ENCODE measurements at regions not wholly inside any gene's neighbourhood (a gene's known extent, or its start where the extent isn't known, plus 50 kb on each side); places are given as distances from the start of the nearest gene placed in this dataset.
A peak's percentile ranks its signal among the peaks of the same experiment; 100 is the strongest.

DNA sequence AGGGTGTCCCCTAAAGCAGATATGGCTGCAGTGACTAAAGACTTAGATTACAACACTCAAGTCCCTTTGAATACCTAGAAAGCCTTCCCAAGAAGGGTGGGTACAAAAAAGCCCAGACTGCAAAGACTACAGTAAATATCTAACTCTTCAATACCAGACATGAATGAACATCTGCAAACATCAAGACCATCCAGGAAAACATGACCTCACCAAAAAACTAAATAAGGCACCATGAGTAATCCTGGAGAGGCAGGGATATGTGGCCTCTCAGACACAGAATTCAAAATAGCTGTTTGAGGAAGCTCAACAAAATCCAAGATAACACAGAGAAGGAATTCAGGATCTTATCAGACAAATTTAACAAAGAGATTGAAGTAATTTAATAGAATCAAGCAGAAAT, 138.2 kb upstream of the OTOS start:
- no peak for DNase-seq
- Histone ChIP-seq H3K9me3 (ENCODE audit: low read length) (no peaks in the 10 kb centered on the region), H3K9me2 (replicated peaks; ENCODE audit: low read length) (no peaks in the 10 kb centered on the region), H4K20me1 (ENCODE audit: low read length) (no peaks in the 10 kb centered on the region), H3K27me3 (ENCODE audit: low read length) (peaks cover 41% of the 10 kb centered on the region), H3K4me3 (ENCODE audit: low read length) (no peak overlapping the region), H3K4me2 (ENCODE audit: low read length) (no peak overlapping the region), H3K79me2 (ENCODE audit: low read length) (no peaks in the 10 kb centered on the region), H3K9ac (ENCODE audit: low read length) (no peak overlapping the region), H2AFZ (ENCODE audit: low read length) (no peak overlapping the region), H3F3A (ENCODE audit: low read length, unreplicated experiment) (no peaks in the 10 kb centered on the region), H3K4me1 (ENCODE audit: insufficient read depth, low read length) (no peaks in the 10 kb centered on the region), H3K36me3 (ENCODE audit: low read depth, low read length) (no peaks in the 10 kb centered on the region), H3K27ac (ENCODE audit: low read length) (no peak overlapping the region)
- TF ChIP-seq, protein P1, sequence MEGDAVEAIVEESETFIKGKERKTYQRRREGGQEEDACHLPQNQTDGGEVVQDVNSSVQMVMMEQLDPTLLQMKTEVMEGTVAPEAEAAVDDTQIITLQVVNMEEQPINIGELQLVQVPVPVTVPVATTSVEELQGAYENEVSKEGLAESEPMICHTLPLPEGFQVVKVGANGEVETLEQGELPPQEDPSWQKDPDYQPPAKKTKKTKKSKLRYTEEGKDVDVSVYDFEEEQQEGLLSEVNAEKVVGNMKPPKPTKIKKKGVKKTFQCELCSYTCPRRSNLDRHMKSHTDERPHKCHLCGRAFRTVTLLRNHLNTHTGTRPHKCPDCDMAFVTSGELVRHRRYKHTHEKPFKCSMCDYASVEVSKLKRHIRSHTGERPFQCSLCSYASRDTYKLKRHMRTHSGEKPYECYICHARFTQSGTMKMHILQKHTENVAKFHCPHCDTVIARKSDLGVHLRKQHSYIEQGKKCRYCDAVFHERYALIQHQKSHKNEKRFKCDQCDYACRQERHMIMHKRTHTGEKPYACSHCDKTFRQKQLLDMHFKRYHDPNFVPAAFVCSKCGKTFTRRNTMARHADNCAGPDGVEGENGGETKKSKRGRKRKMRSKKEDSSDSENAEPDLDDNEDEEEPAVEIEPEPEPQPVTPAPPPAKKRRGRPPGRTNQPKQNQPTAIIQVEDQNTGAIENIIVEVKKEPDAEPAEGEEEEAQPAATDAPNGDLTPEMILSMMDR (conservative IDR thresholded peaks at IDR 0.05; ENCODE audit: low read depth, low read length): no peak
- TF ChIP-seq EZH2 (IDR thresholded peaks at IDR 0.05; ENCODE audit: low read length, unreplicated experiment): no peak
- no peak for TF ChIP-seq EZH2phosphoT487 (IDR thresholded peaks at IDR 0.05; ENCODE audit: borderline replicate concordance, low read length)
- ChIA-PET CTCF (no interaction called here), POLR2A (ENCODE audit: unreplicated experiment) (no interaction called here)
- intact Hi-C loops (cut with micrococcal nuclease): no loop called here
- no TSS peak for BruUV-seq (replicated peaks)
- ATAC-seq: no peak

DNA sequence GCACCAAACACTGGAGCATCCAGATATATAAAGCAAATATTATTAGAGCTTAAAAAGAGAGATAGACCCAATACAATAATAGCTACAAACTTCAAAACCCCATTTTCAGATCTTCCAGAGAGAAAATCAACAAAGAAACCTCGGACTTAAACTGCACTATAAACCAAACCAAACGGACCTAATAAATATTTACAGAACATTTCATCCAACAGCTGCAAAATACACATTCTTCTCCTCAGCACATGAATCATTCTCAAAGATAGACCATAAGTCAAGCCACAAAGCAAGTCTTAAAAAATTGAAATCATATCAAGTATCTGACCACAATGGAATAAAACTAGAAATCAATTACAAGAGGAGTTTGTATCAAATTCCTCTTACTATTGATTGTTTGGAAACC, 140.2 kb upstream of the OTOS start:
- H3K4me1 ChIP-seq (ENCODE audit: insufficient read depth, low read length): no peaks in the 10 kb centered on the region
- no peak overlapping the region for H3K27ac ChIP-seq (ENCODE audit: low read length)
- TF ChIP-seq EZH2phosphoT487 (IDR thresholded peaks at IDR 0.05; ENCODE audit: borderline replicate concordance, low read length) (no peak), EZH2 (IDR thresholded peaks at IDR 0.05; ENCODE audit: low read length, unreplicated experiment) (no peak)
- TF ChIP-seq, protein P1 (conservative IDR thresholded peaks at IDR 0.05; ENCODE audit: low read depth, low read length): no peak
- ATAC-seq (no peak), DNase-seq (peak; percentile 4)
- H3K4me2 ChIP-seq (ENCODE audit: low read length): no peak overlapping the region
- H3K4me3 ChIP-seq (ENCODE audit: low read length): no peak overlapping the region
- H2AFZ ChIP-seq (ENCODE audit: low read length): no peak overlapping the region
- POLR2A ChIA-PET (ENCODE audit: unreplicated experiment): no interaction called here
- H3K9me3 ChIP-seq (ENCODE audit: low read length): no peaks in the 10 kb centered on the region
- BruUV-seq (replicated peaks): no TSS peak
- intact Hi-C loops (cut with micrococcal nuclease): no loop called here
- no peaks in the 10 kb centered on the region for H3K36me3 ChIP-seq (ENCODE audit: low read depth, low read length)
- no peaks in the 10 kb centered on the region for H3K79me2 ChIP-seq (ENCODE audit: low read length)
- no peaks in the 10 kb centered on the region for H3K9me2 ChIP-seq (replicated peaks; ENCODE audit: low read length)
- CTCF ChIA-PET: no interaction called here
- no peaks in the 10 kb centered on the region for H4K20me1 ChIP-seq (ENCODE audit: low read length)
- H3F3A ChIP-seq (ENCODE audit: low read length, unreplicated experiment): no peaks in the 10 kb centered on the region
- H3K27me3 ChIP-seq (ENCODE audit: low read length): peaks cover 36% of the 10 kb centered on the region
- no peak overlapping the region for H3K9ac ChIP-seq (ENCODE audit: low read length)

DNA sequence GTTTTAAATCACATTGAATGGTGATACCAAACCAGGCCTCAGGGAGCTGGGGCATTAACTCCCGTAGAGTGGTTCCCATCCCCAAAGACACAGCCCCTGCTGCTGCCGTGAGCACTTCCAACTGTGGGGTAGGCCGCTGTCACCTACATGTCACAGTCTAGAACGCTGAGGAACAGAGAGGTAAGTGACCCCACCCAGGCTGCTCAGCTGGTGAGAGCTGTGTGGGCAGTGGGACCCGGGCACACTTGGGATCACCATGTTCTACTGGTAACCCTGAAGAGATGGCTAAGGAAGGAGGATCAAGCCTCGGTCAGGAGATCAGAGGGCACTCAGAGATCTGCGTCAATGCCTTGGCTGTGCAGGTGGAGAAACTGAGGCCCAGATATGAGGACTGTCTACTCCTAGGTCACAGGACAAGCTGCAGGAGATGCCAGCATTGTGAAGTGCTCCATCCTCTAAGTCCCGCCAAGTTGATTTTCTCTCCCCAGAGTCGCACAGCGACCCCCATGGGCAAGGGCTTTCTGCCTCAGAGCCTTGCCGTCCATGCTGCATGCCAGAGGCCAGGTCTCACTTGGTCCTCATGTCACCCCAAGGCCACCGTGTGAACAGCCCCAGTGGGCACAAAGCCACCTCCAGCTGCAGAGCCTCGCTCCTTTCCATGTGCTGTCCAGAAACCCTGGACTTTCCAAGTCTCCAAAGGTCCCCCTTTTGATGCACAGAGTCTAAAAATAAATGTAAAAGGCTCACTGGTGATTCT, 144.2 kb upstream of the OTOS start:
- no peaks in the 10 kb centered on the region for H3K36me3 ChIP-seq (ENCODE audit: low read depth, low read length)
- no peak overlapping the region for H3K4me2 ChIP-seq (ENCODE audit: low read length)
- H3K9ac ChIP-seq (ENCODE audit: low read length): no peak overlapping the region
- no peaks in the 10 kb centered on the region for H3K79me2 ChIP-seq (ENCODE audit: low read length)
- CTCF ChIA-PET: no interaction called here
- ATAC-seq (no peak), DNase-seq (no peak)
- no peak overlapping the region for H2AFZ ChIP-seq (ENCODE audit: low read length)
- POLR2A ChIA-PET (ENCODE audit: unreplicated experiment): no interaction called here
- no peak overlapping the region for H3K27ac ChIP-seq (ENCODE audit: low read length)
- BruUV-seq (replicated peaks): no TSS peak
- H4K20me1 ChIP-seq (ENCODE audit: low read length): no peaks in the 10 kb centered on the region
- no peaks in the 10 kb centered on the region for H3F3A ChIP-seq (ENCODE audit: low read length, unreplicated experiment)
- no peaks in the 10 kb centered on the region for H3K4me1 ChIP-seq (ENCODE audit: insufficient read depth, low read length)
- intact Hi-C loops (cut with micrococcal nuclease): no loop called here
- no peak overlapping the region for H3K4me3 ChIP-seq (ENCODE audit: low read length)
- H3K9me2 ChIP-seq (replicated peaks; ENCODE audit: low read length): no peaks in the 10 kb centered on the region
- peaks cover 30% of the 10 kb centered on the region; the same call in 1 of the 2 replicates for H3K27me3 ChIP-seq (ENCODE audit: low read length)
- no peaks in the 10 kb centered on the region for H3K9me3 ChIP-seq (ENCODE audit: low read length)
- TF ChIP-seq, protein P1 (conservative IDR thresholded peaks at IDR 0.05; ENCODE audit: low read depth, low read length): no peak
- no peak for TF ChIP-seq EZH2 (IDR thresholded peaks at IDR 0.05; ENCODE audit: low read length, unreplicated experiment)
